HepG2 (cell line): ENCODE measurements at regions not wholly inside any gene's neighbourhood (a gene's known extent, or its start where the extent isn't known, plus 50 kb on each side); places are given as distances from the start of the nearest gene placed in this dataset.

Experiments
- ATAC-seq: fragments of 200-7000 bp; cut with Tn5 transposase; 3 replicates; pipeline ENCODE4 v1.9.1; 2020; ENCODE audit warnings: mild to moderate bottlenecking, moderate library complexity
- BruUV-seq: library from RNA; stranded (reverse); fragments of 400-500 nt; replicated peaks from 2 replicates; lab custom pipeline; 2021; lab: Mats Ljungman, UMichigan
- CTCF ChIA-PET: fragments of 300-600 bp; formaldehyde crosslinking; extraction: SDS; loops from one replicate; lab custom pipeline; 2021; ENCODE audit warnings: low total read pairs, inconsistent platforms, low intra/inter-chr PET ratio; lab: Yijun Ruan, JAX
- POLR2A ChIA-PET: fragments of 350-600 bp; sonication (Branson Sonifier 250); formaldehyde crosslinking; loops from one replicate; lab custom pipeline; 2020; ENCODE audit warnings: antibody characterized with exemption, inconsistent platforms; lab: Yijun Ruan, JAX
- DNase-seq: peaks from one replicate; pipeline ENCODE4 v3.0.0-alpha.2; 2015; ENCODE audit warnings: low spot score
- FAIRE-seq: peaks from 3 replicates; lab custom pipeline; 2011; peaks lifted over from hg19 to GRCh38; lab: Jason Lieb, UNC
- H2AFZ ChIP-seq: one replicate; pipeline ENCODE4 v1.6.1; 2011; ENCODE audit warnings: low read length, inconsistent platforms
- H3K27ac ChIP-seq: fragments of 300-600 bp; 3 replicates; pipeline ENCODE4 v1.8.0; 2011; ENCODE audit warnings: mixed run types, mild to moderate bottlenecking, mixed read lengths, low read length, inconsistent platforms; ENCODE audit not compliant: insufficient read depth; ENCODE audit errors: extremely low read length
- H3K27me3 ChIP-seq, 2 experiments: fragments of 200-600 bp in 1 of 2; 2 replicates in 1 of 2; 3 replicates in 1 of 2; pipeline versions ENCODE4 v1.6.0 to v1.8.0; 2011; ENCODE audit warnings: low read length in 2 of 2, mild to moderate bottlenecking in 2 of 2, moderate library complexity in 2 of 2, inconsistent platforms in 1 of 2; ENCODE audit not compliant: insufficient read depth in 2 of 2, control insufficient read depth in 1 of 2
- H3K36me3 ChIP-seq, 2 experiments: fragments of 200-600 bp in 1 of 2; replicated peaks in 1 of 2; 2 replicates in 1 of 2; 3 replicates in 1 of 2; pipeline versions ENCODE4 v1.5.1 to v1.8.0; 2011; ENCODE audit warnings: low read length in 2 of 2, inconsistent platforms in 1 of 2; ENCODE audit not compliant: insufficient read depth in 2 of 2, control insufficient read depth in 1 of 2
- H3K4me1 ChIP-seq: 2 replicates; pipeline ENCODE4 v1.5.1; 2012; ENCODE audit warnings: low read length, inconsistent platforms; ENCODE audit not compliant: insufficient read depth
- H3K4me2 ChIP-seq: 2 replicates; pipeline ENCODE4 v1.6.0; 2011; ENCODE audit warnings: low read depth, low read length, inconsistent platforms
- H3K4me3 ChIP-seq, 3 experiments: fragments of 200-600 bp in 1 of 3; sonication (generic), shearing (Covaris generic) in 1 of 3; replicated peaks in 1 of 3; 2 replicates each; pipeline ENCODE4 v1.5.1; 2011 to 2016; ENCODE audit warnings: low read length in 3 of 3, inconsistent platforms in 2 of 3, low read depth in 2 of 3, mild to moderate bottlenecking in 2 of 3, control low read depth in 1 of 3, mixed read lengths in 1 of 3; ENCODE audit not compliant: insufficient read depth in 1 of 3
- H3K79me2 ChIP-seq: one replicate; pipeline ENCODE4 v1.6.1; 2011; ENCODE audit warnings: low read length, inconsistent platforms; ENCODE audit not compliant: insufficient read depth
- H3K9ac ChIP-seq: 2 replicates; pipeline ENCODE4 v1.6.0; 2011; ENCODE audit warnings: mild to moderate bottlenecking, low read depth, low read length, inconsistent platforms; ENCODE audit not compliant: insufficient read depth
- H3K9me3 ChIP-seq: 2 replicates; pipeline ENCODE4 v1.5.1; 2012; ENCODE audit warnings: mild to moderate bottlenecking, low read length
- H4K20me1 ChIP-seq: 2 replicates; pipeline ENCODE4 v1.6.0; 2011; ENCODE audit warnings: inconsistent platforms, mild to moderate bottlenecking, low read length, moderate library complexity; ENCODE audit not compliant: insufficient read depth
- BCL6 ChIP-seq: IDR thresholded peaks from 2 replicates; pipeline ENCODE4 v1.6.1; 2016; ENCODE audit warnings: missing genetic modification reagents, missing compliant biosample characterization
- DPF2 ChIP-seq: sonication (generic); formaldehyde crosslinking; IDR thresholded peaks from 2 replicates; pipeline ENCODE4 v1.4.0; 2020; ENCODE audit warnings: mild to moderate bottlenecking, low read depth, missing genetic modification reagents, borderline replicate concordance
- E2F1 ChIP-seq: sonication (generic); formaldehyde crosslinking; IDR thresholded peaks from 2 replicates; pipeline ENCODE4 v1.5.0; 2020; ENCODE audit warnings: missing genetic modification reagents
- FOXP1 ChIP-seq, 2 experiments: fragments of 450-650 bp in 1 of 2; IDR thresholded peaks; 2 replicates each; pipeline ENCODE4 v1.6.1; 2017 to 2018; ENCODE audit warnings: antibody characterized with exemption in 1 of 2
- HMG20A ChIP-seq: IDR thresholded peaks from 2 replicates; pipeline ENCODE4 v1.6.1; 2016; ENCODE audit warnings: borderline replicate concordance
- MLXIP ChIP-seq: sonication (generic); formaldehyde crosslinking; IDR thresholded peaks from 2 replicates; pipeline ENCODE4 v1.9.0; 2021; ENCODE audit warnings: missing genetic modification reagents, borderline replicate concordance
- MXI1 ChIP-seq: IDR thresholded peaks from 3 replicates; pipeline ENCODE4 v1.6.1; 2012; ENCODE audit warnings: low read depth, low read length, inconsistent platforms, borderline replicate concordance
- RNF2 ChIP-seq: fragments of 450-650 bp; conservative IDR thresholded peaks from 2 replicates; pipeline ENCODE4 v1.6.1; 2016; ENCODE audit warnings: low read depth
- SIN3A ChIP-seq: IDR thresholded peaks from 2 replicates; pipeline ENCODE4 v1.6.1; 2011; ENCODE audit warnings: low read depth, mild to moderate bottlenecking, control low read depth, low read length, borderline replicate concordance
- SKIL ChIP-seq: sonication (generic); formaldehyde crosslinking; IDR thresholded peaks from 2 replicates; pipeline ENCODE4 v1.8.0; 2022; ENCODE audit warnings: missing genetic modification reagents, mild to moderate bottlenecking, moderate library complexity, borderline replicate concordance
- THAP7 ChIP-seq: sonication (generic); formaldehyde crosslinking; IDR thresholded peaks from 2 replicates; pipeline ENCODE4 v1.8.1; 2023; ENCODE audit warnings: mild to moderate bottlenecking, missing genetic modification reagents
- THYN1 ChIP-seq: sonication (generic); formaldehyde crosslinking; IDR thresholded peaks from 2 replicates; pipeline ENCODE4 v1.8.1; 2023; ENCODE audit warnings: low read depth, mild to moderate bottlenecking, moderate library complexity, missing genetic modification reagents, borderline replicate concordance
- ZNF496 ChIP-seq: sonication (generic); formaldehyde crosslinking; IDR thresholded peaks from 2 replicates; pipeline ENCODE4 v1.8.1; 2023; ENCODE audit warnings: mild to moderate bottlenecking, moderate library complexity, missing genetic modification reagents; ENCODE audit not compliant: insufficient replicate concordance
- ZNF503 ChIP-seq: sonication (generic); formaldehyde crosslinking; IDR thresholded peaks from 2 replicates; pipeline ENCODE4 v1.4.0; 2020; ENCODE audit warnings: missing genetic modification reagents
- ZNF543 ChIP-seq: sonication (generic); formaldehyde crosslinking; IDR thresholded peaks from 2 replicates; pipeline ENCODE4 v1.4.0; 2020; ENCODE audit warnings: mild to moderate bottlenecking, missing genetic modification reagents
- in situ Hi-C: cut with HindIII; loops from 2 replicates; pipeline ENCODE4 v1.10.0; 2017; ENCODE audit warnings: low pct_unique_long_range_greater_than_20kb; ENCODE audit not compliant: extremely low pct_ligation_motif_present
- intact Hi-C: fragments of 100-400 bp; cut with micrococcal nuclease; formaldehyde crosslinking; loops from one replicate; pipeline ENCODE4 v1.10.0; 2022; ENCODE audit not compliant: unreplicated experiment

GRCh38 chr7:84328571-84328970 is 134.0 kb upstream of the SEMA3A start (continued):
- no peak for TF ChIP-seq ZNF503 (CRISPR knock-in tag)
- TF ChIP-seq, all 625 proteins: peak for 2

GRCh38 chr7:84324136-84324630 is 129.6 kb upstream of the SEMA3A start:
- no peak overlapping the region for H3K9ac ChIP-seq
- no peak for FAIRE-seq
- BruUV-seq = no TSS peak
- no peak for DNase-seq
- POLR2A ChIA-PET = no interaction called here
- H3K36me3 ChIP-seq = no peaks in the 10 kb centered on the region
- H3K4me2 ChIP-seq = no peak overlapping the region
- no peaks in the 10 kb centered on the region for H3K79me2 ChIP-seq
- H2AFZ ChIP-seq = no peak overlapping the region
- no peak for ATAC-seq
- no peaks in the 10 kb centered on the region for H3K27me3 ChIP-seq
- H3K9me3 ChIP-seq = no peaks in the 10 kb centered on the region
- H3K27ac ChIP-seq = no peak overlapping the region
- CTCF ChIA-PET = no interaction called here
- H3K4me3 ChIP-seq = no peak overlapping the region
- no peaks in the 10 kb centered on the region for H4K20me1 ChIP-seq
- H3K4me1 ChIP-seq = no peaks in the 10 kb centered on the region
- in situ Hi-C loops = no loop called here
- intact Hi-C loops = no loop called here
- no peak for TF ChIP-seq THAP7 (CRISPR knock-in tag)
- no peak for TF ChIP-seq HMG20A (CRISPR knock-in tag)
- no peak for TF ChIP-seq ZNF496 (CRISPR knock-in tag)
- no peak for TF ChIP-seq FOXP1 (IDR thresholded peaks at IDR 0.05)
- no peak for TF ChIP-seq FOXP1 (CRISPR knock-in tag; IDR thresholded peaks at IDR 0.05)
- TF ChIP-seq RNF2 = no peak
- no peak for TF ChIP-seq DPF2 (CRISPR knock-in tag)
- TF ChIP-seq SIN3A = no peak
- no peak for TF ChIP-seq E2F1 (CRISPR knock-in tag)
- no peak for TF ChIP-seq BCL6 (CRISPR knock-in tag)
- no peak for TF ChIP-seq ZNF543
- no peak for TF ChIP-seq SKIL (CRISPR knock-in tag)
- no peak for TF ChIP-seq THYN1 (CRISPR knock-in tag)
- no peak for TF ChIP-seq MLXIP (CRISPR knock-in tag)
- TF ChIP-seq MXI1 = no peak
